RWPE1 (cell line): ENCODE measurements at regions not wholly inside any gene's neighbourhood (a gene's known extent, or its start where the extent isn't known, plus 50 kb on each side); places are given as distances from the start of the nearest gene placed in this dataset.

Experiments
- CTCF ChIA-PET: fragments of 350-600 bp; sonication (Branson Sonifier 250); formaldehyde crosslinking; extraction: SDS; loops from one replicate; lab custom pipeline; 2021; lab: Yijun Ruan, JAX
- POLR2A ChIA-PET: fragments of 400-600 bp; formaldehyde crosslinking; extraction: SDS; loops from one replicate; lab custom pipeline; 2020; ENCODE audit warnings: antibody characterized with exemption; ENCODE audit not compliant: low non-redundant PET; lab: Yijun Ruan, JAX
- DNase-seq: peaks from one replicate; pipeline ENCODE4 v3.0.0; 2012; ENCODE audit warnings: low spot score
- H3K27ac ChIP-seq: fragments of 450-650 bp; 2 replicates; pipeline ENCODE4 v1.5.1; 2017
- TF ChIP-seq, protein P1 (sequence below): fragments of 450-650 bp; conservative IDR thresholded peaks from 2 replicates; pipeline ENCODE4 v1.5.1; 2017; ENCODE audit warnings: low read depth, mild to moderate bottlenecking

DNA sequence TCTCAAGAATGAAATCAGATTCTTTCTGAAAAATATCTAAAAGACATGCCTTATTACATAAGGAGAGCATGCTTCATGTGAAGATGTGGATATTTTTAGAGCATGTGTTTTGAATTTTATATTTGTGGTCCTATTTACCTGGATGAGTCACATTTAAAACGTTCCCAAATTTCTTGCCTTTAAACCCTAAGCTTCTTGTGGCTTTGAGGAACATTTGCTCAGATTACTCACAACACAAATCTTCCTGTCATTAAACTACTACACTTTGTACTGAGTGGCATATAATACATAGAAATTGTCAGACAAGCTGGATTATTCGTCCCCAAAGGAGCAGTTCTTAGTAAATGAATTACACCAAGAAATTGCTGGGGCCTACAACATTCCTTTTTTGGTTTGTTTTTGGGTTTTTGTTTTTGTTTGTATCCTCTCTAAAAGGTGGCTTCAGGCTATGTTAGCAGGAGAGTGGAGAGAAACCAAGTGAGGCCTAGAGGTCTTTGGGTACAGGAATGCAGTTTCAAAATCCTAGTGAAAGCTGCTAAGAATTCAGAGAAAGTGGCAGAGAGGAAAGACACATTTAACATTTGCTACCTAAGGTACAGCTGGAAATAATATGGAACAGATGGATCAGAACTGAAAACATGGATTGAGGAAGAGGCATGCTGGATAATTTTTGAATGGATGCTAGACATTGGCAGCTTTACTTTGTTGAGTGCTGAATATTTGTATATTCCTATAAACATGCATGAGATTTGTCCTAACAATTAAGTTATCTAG is 128.1 kb downstream of the RPL22L1 start:
- H3K27ac ChIP-seq: no peak overlapping the region
- TF ChIP-seq, protein P1, sequence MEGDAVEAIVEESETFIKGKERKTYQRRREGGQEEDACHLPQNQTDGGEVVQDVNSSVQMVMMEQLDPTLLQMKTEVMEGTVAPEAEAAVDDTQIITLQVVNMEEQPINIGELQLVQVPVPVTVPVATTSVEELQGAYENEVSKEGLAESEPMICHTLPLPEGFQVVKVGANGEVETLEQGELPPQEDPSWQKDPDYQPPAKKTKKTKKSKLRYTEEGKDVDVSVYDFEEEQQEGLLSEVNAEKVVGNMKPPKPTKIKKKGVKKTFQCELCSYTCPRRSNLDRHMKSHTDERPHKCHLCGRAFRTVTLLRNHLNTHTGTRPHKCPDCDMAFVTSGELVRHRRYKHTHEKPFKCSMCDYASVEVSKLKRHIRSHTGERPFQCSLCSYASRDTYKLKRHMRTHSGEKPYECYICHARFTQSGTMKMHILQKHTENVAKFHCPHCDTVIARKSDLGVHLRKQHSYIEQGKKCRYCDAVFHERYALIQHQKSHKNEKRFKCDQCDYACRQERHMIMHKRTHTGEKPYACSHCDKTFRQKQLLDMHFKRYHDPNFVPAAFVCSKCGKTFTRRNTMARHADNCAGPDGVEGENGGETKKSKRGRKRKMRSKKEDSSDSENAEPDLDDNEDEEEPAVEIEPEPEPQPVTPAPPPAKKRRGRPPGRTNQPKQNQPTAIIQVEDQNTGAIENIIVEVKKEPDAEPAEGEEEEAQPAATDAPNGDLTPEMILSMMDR: no peak
- DNase-seq: peak; percentile 20
- ChIA-PET POLR2A (interaction anchor here (0.6 kb wide), 1 partner anchor 146 kb away, joined by 6 read pairs; no protein-coding TSS in a partner anchor), CTCF (interaction anchor here (0.5 to 0.7 kb wide), 4 partner anchors 75 to 543 kb away, joined by 3 read pairs; no protein-coding TSS in a partner anchor)

DNA sequence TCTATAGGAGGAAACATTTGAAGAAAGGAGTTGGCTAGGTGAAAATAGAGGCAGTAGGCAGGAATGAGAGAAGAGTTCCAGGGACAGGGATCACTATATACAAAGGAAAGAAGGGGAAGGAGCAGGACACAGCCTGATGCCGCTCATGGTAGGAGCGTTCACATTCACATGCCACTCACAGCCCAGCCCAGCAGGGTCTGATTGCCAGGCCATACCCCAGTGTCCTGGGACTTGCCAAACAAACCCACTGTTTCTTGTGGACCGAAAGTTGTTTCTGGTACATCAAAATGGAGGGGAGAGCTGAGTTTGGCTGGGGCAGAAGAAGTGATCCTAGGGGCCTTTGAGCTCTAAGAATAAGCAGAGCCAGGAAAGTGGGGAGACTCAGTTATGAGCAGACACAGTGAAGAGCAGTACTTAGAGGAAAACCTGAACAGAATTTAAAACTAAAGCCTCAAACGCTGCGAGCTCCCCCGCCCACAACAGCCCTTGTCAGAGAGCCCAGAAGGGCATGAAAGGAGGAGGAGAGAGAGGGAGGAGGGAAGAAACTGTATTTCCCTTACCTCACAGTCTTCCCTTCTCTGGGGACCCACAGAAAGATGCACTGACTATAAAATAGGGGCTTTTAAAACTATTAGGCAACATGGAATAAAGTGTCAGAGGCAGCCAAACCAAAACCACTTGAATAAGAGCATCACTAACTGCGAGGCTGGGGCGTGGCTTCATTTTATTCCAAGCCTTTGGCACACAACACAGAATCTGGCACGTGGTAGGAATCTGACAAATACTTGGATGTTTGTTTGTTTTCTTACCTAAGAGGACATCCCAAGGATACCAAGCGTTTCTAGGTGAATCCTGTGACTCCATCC is 129.0 kb downstream of the RPL22L1 start:
- ChIA-PET CTCF (interaction anchor here (0.5 to 0.7 kb wide), 3 partner anchors 60 to 542 kb away, joined by 3 read pairs; no protein-coding TSS in a partner anchor), POLR2A (no interaction called here)
- H3K27ac ChIP-seq: peak overlapping the region; percentile 81
- TF ChIP-seq, protein P1: no peak
- peak; percentile 72 for DNase-seq

DNA sequence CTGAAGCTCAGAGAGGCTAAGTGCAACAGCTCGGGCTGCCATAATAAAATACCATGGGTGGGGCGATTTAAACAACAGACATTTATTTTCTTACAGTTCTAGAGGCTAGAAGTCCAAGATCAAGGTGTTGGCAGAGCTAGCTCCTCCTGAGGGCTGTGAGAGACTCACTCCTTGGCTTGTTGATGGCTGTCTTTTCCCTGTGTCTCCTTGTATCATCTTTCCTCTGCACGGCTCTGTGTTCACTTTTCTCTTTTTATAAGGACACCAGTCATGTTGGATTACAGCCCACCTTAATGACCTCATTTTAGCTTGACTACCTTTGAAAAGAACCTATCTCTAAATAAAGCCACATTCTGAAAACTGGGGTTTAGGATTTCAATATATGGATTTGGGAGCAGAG is 129.7 kb downstream of the RPL22L1 start:
- CTCF ChIA-PET: no interaction called here
- POLR2A ChIA-PET: no interaction called here
- no peak for DNase-seq
- TF ChIP-seq, protein P1: no peak
- peak overlapping the region; percentile 81 for H3K27ac ChIP-seq

DNA sequence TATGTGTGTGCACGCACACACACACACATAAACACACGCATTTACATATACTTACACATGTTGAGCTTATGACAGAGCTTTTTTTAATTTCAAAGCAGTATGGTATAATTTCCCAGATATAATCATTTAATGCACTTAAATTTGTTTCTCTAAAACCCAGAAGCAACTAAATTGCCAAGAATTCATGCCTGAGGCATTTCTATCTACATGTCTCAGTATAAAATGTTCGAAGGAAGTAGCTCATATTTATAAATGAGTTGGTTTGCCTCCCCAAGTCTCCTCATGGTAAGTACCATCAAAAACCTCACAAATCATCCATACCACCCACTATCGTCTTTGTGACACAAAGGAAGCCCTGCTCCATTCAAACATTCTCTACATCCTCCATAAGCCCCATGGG is 130.6 kb downstream of the RPL22L1 start:
- CTCF ChIA-PET: no interaction called here
- H3K27ac ChIP-seq: no peak overlapping the region
- no peak for DNase-seq
- POLR2A ChIA-PET: no interaction called here
- TF ChIP-seq, protein P1: no peak

DNA sequence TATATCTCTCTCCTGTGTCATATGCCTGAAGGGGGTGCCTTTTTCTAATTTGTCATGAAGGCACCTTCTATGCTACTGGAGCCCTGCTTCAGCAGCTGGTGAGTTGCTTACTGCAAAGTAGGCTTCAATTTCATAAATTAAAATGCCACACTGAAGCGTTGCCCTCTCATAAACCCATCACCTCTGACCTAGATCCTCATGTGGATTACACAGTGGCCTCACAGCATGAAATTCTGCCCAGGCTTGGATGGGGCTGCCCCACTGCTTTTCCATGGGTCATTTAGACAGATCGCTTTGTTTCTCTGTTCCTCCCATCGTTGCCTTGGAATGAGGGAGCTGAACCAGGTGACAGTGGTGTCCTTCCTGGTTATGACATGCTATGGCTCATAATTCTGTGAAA is 131.2 kb downstream of the RPL22L1 start:
- POLR2A ChIA-PET: no interaction called here
- DNase-seq: no peak
- H3K27ac ChIP-seq: no peak overlapping the region
- TF ChIP-seq, protein P1: no peak
- CTCF ChIA-PET: no interaction called here

DNA sequence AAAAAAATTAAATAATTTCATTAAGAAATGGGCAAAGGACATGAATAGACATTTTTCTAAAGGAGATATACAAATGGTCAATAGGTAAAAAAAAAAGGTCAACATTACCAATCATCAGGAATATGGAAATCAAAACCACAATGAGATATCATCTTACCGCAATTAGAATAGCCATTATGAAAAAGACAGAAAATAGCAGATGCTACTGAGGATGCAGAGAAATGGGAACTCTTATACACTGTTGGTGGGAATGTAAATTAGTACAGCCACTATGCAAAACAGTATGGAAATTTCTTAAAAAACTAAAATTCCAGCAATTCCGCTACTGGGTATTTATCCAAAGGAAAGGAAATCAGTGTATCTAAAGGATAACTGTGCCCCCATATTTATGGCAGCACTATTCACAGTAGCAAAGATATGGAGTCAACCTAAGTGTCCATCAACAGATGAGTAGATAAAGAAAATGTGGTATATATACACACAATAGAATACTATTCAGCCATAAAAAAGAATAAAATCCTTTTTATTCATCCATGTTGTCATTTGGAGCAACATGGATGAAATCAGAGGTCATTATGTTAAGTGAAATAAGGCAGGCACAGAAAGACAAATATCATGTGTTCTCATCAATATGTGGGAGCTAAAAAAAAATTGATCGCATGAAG is 132.4 kb downstream of the RPL22L1 start:
- DNase-seq: no peak
- H3K27ac ChIP-seq: no peak overlapping the region
- POLR2A ChIA-PET: interaction anchor here (0.6 kb wide), 1 partner anchor 24 kb away, joined by 3 read pairs; no protein-coding TSS in a partner anchor
- TF ChIP-seq, protein P1: no peak
- CTCF ChIA-PET: interaction anchor here (1.0 kb wide), 1 partner anchor 75 kb away, joined by 3 read pairs; no protein-coding TSS in a partner anchor
